H1 (cell line): ENCODE measurements at regions not wholly inside any gene's neighbourhood (a gene's known extent, or its start where the extent isn't known, plus 50 kb on each side); places are given as distances from the start of the nearest gene placed in this dataset.

Experiments used
- FOSL1 ChIP-seq: IDR thresholded peaks from 2 replicates; pipeline ENCODE4 v1.6.1; 2011; ENCODE audit warnings: mild to moderate bottlenecking, low read depth, low read length, moderate library complexity; ENCODE audit not compliant: insufficient read depth
- POLR2A ChIP-seq, 2 experiments: IDR thresholded peaks; 1 replicate in 1 of 2; 2 replicates in 1 of 2; pipeline ENCODE4 v1.6.1; 2011; ENCODE audit warnings: low read depth in 2 of 2, low read length in 2 of 2, mild to moderate bottlenecking in 2 of 2; ENCODE audit errors: control extremely low read depth in 1 of 2
- TAF1 ChIP-seq: IDR thresholded peaks from 2 replicates; pipeline ENCODE4 v1.6.1; 2011; ENCODE audit warnings: mild to moderate bottlenecking, low read depth, low read length
- TF ChIP-seq, protein P1 (sequence below), 3 experiments: IDR thresholded peaks; 1 replicate in 2 of 3; 2 replicates in 1 of 3; pipeline versions ENCODE4 v1.5.1 to v1.6.1; 2011; ENCODE audit warnings: low read length in 3 of 3, mild to moderate bottlenecking in 3 of 3, inconsistent platforms in 2 of 3, low read depth in 1 of 3, moderate library complexity in 1 of 3; ENCODE audit not compliant: insufficient read depth in 1 of 3; ENCODE audit errors: control extremely low read depth in 1 of 3

DNA sequence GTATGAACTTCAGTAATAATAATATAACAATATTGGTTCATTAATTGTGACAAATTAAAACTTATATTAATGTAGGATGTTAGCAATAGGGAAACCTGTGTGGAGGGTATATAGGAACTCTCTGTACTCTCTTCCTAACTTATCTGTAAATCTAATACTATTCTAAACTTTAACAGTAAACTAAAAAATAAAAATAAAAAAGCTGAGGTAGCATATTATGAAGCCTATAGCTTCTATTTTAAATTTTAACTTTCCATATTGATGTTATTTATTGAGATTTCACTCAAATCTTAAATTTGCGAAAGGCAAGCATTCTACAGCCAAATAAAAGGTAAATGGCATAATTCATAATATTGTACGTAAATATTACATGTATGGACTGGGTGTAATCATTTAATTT lies 326.4 kb downstream of the MEI4 start:
- TF ChIP-seq POLR2A (IDR thresholded peaks at IDR 0.05; ENCODE audit: control extremely low read depth in 1 of 2, low read depth in 2 of 2, low read length in 2 of 2) (no peak), FOSL1 (no peak), TAF1 (no peak)
- TF ChIP-seq, protein P1, sequence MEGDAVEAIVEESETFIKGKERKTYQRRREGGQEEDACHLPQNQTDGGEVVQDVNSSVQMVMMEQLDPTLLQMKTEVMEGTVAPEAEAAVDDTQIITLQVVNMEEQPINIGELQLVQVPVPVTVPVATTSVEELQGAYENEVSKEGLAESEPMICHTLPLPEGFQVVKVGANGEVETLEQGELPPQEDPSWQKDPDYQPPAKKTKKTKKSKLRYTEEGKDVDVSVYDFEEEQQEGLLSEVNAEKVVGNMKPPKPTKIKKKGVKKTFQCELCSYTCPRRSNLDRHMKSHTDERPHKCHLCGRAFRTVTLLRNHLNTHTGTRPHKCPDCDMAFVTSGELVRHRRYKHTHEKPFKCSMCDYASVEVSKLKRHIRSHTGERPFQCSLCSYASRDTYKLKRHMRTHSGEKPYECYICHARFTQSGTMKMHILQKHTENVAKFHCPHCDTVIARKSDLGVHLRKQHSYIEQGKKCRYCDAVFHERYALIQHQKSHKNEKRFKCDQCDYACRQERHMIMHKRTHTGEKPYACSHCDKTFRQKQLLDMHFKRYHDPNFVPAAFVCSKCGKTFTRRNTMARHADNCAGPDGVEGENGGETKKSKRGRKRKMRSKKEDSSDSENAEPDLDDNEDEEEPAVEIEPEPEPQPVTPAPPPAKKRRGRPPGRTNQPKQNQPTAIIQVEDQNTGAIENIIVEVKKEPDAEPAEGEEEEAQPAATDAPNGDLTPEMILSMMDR (IDR thresholded peaks at IDR 0.05; ENCODE audit: control extremely low read depth in 1 of 3, insufficient read depth in 1 of 3, low read depth in 1 of 3, low read length in 3 of 3) = no peak
